Lower leg skin (tissue), 3 donors: ENCODE measurements at regions not wholly inside any gene's neighbourhood (a gene's known extent, or its start where the extent isn't known, plus 50 kb on each side); places are given as distances from the start of the nearest gene placed in this dataset.

Experiments used
- POLR2A ChIP-seq, 2 donors: fragments of 450-650 bp; IDR thresholded peaks; one replicate each; pipeline ENCODE4 v1.6.1; 2016 to 2017; ENCODE audit warnings: antibody characterized with exemption in 2 of 2, mild to moderate bottlenecking in 1 of 2, moderate library complexity in 1 of 2
- TF ChIP-seq, protein P1 (sequence below), 3 donors: fragments of 450-650 bp; IDR thresholded peaks; one replicate each; pipeline ENCODE4 v1.5.1; 2016; ENCODE audit warnings: antibody characterized with exemption in 3 of 3, mild to moderate bottlenecking in 3 of 3, moderate library complexity in 2 of 3

- TF ChIP-seq, protein P1, sequence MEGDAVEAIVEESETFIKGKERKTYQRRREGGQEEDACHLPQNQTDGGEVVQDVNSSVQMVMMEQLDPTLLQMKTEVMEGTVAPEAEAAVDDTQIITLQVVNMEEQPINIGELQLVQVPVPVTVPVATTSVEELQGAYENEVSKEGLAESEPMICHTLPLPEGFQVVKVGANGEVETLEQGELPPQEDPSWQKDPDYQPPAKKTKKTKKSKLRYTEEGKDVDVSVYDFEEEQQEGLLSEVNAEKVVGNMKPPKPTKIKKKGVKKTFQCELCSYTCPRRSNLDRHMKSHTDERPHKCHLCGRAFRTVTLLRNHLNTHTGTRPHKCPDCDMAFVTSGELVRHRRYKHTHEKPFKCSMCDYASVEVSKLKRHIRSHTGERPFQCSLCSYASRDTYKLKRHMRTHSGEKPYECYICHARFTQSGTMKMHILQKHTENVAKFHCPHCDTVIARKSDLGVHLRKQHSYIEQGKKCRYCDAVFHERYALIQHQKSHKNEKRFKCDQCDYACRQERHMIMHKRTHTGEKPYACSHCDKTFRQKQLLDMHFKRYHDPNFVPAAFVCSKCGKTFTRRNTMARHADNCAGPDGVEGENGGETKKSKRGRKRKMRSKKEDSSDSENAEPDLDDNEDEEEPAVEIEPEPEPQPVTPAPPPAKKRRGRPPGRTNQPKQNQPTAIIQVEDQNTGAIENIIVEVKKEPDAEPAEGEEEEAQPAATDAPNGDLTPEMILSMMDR (IDR thresholded peaks at IDR 0.05): no peak
- no peak for TF ChIP-seq POLR2A (IDR thresholded peaks at IDR 0.05)
Observed at GRCh38 chr11:104583857-104584256, 314.4 kb downstream of the CASP12 start.
